A673 (cell line): ENCODE measurements at regions not wholly inside any gene's neighbourhood (a gene's known extent, or its start where the extent isn't known, plus 50 kb on each side); places are given as distances from the start of the nearest gene placed in this dataset.

ENCODE experiments used
- BruUV-seq: library from RNA; stranded (reverse); fragments of 400-500 nt; replicated peaks from 2 replicates; lab custom pipeline; 2021; lab: Mats Ljungman, UMichigan
- CTCF ChIA-PET: fragments of 300-600 bp; sonication (Branson Sonifier 250); formaldehyde crosslinking; loops from one replicate; lab custom pipeline; 2022; ENCODE audit warnings: antibody characterized with exemption; lab: Charles Lee
- POLR2A ChIA-PET: fragments of 300-600 bp; sonication (Branson Sonifier 250); formaldehyde crosslinking; loops from one replicate; lab custom pipeline; 2022; ENCODE audit warnings: antibody characterized with exemption; ENCODE audit not compliant: low non-redundant PET; lab: Charles Lee
- DNase-seq: peaks from one replicate; pipeline ENCODE4 v3.0.0-alpha.2; 2015; ENCODE audit warnings: low spot score
- H3K27ac ChIP-seq: fragments of 200-600 bp; sonication (generic); 2 replicates; pipeline ENCODE4 v1.5.1; 2016; ENCODE audit warnings: mixed run types, low read depth, mild to moderate bottlenecking, mixed read lengths, antibody characterized with exemption, low read length; ENCODE audit not compliant: poor library complexity, severe bottlenecking
- H3K27me3 ChIP-seq: fragments of 200-600 bp; sonication (generic); replicated peaks from 2 replicates; pipeline ENCODE4 v1.6.1; 2017; ENCODE audit warnings: mixed run types, low read depth, mild to moderate bottlenecking, mixed read lengths, antibody characterized with exemption, low read length; ENCODE audit not compliant: insufficient read depth, poor library complexity
- H3K36me3 ChIP-seq: fragments of 200-600 bp; sonication (generic); 2 replicates; pipeline ENCODE4 v1.6.1; 2016; ENCODE audit warnings: mixed run types, mild to moderate bottlenecking, mixed read lengths, antibody characterized with exemption, low read length; ENCODE audit not compliant: insufficient read depth, poor library complexity, severe bottlenecking
- H3K4me1 ChIP-seq: fragments of 200-600 bp; sonication (generic); 2 replicates; pipeline ENCODE4 v1.6.1; 2017; ENCODE audit warnings: mixed run types, mild to moderate bottlenecking, mixed read lengths, antibody characterized with exemption, low read length; ENCODE audit not compliant: insufficient read depth, poor library complexity, severe bottlenecking
- H3K4me3 ChIP-seq: fragments of 200-600 bp; sonication (generic); 2 replicates; pipeline ENCODE4 v1.5.1; 2016; ENCODE audit warnings: low read depth, mixed run types, mild to moderate bottlenecking, mixed read lengths, low read length; ENCODE audit not compliant: poor library complexity, severe bottlenecking
- H3K9me3 ChIP-seq: fragments of 200-600 bp; sonication (generic); 2 replicates; pipeline ENCODE4 v1.6.1; 2016; ENCODE audit warnings: mixed run types, low read depth, mild to moderate bottlenecking, mixed read lengths, antibody characterized with exemption, low read length; ENCODE audit not compliant: poor library complexity, severe bottlenecking
- EZH2 ChIP-seq: fragments of 200-600 bp; sonication (generic); IDR thresholded peaks from 2 replicates; pipeline ENCODE4 v1.6.1; 2017; ENCODE audit warnings: borderline replicate concordance, low read depth, mild to moderate bottlenecking, mixed read lengths, antibody characterized with exemption, low read length; ENCODE audit not compliant: poor library complexity, severe bottlenecking
- intact Hi-C: fragments of 100-400 bp; cut with micrococcal nuclease; formaldehyde crosslinking; loops from one replicate; pipeline ENCODE4 v1.10.0; 2022; ENCODE audit not compliant: unreplicated experiment
- TF ChIP-seq, protein P1 (sequence below): fragments of 300-800, 200-600 bp; sonication (generic); conservative IDR thresholded peaks from 2 replicates; pipeline ENCODE4 v1.5.1; 2017; ENCODE audit warnings: low read depth, mild to moderate bottlenecking, antibody characterized with exemption, low read length, moderate library complexity, mixed read lengths

DNA sequence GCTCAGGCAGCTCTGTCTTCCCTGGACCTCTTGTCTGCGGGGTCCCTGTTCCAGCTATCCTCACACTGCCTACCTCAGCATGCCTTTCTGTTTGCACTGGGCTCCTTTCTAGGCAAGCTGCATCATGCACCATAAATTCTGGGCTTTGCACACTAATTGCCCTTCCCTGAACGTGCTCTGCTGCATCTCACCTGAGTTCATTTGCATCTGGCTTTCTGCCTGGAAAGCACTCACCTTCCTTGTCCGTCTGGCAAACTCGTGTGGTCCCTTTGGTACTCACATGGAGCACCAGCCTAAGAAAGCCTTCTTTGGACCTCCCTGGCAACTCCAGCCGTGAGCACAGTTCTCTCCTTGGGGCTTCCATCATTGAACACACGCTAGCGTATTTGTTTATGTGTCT, 365.6 kb downstream of the SV2B start:
- Histone ChIP-seq H3K36me3 (no peaks in the 10 kb centered on the region), H3K4me3 (no peak overlapping the region), H3K9me3 (no peaks in the 10 kb centered on the region), H3K27ac (no peak overlapping the region), H3K4me1 (no peaks in the 10 kb centered on the region), H3K27me3 (no peaks in the 10 kb centered on the region)
- no peak for DNase-seq
- no peak for TF ChIP-seq EZH2
- TF ChIP-seq, protein P1, sequence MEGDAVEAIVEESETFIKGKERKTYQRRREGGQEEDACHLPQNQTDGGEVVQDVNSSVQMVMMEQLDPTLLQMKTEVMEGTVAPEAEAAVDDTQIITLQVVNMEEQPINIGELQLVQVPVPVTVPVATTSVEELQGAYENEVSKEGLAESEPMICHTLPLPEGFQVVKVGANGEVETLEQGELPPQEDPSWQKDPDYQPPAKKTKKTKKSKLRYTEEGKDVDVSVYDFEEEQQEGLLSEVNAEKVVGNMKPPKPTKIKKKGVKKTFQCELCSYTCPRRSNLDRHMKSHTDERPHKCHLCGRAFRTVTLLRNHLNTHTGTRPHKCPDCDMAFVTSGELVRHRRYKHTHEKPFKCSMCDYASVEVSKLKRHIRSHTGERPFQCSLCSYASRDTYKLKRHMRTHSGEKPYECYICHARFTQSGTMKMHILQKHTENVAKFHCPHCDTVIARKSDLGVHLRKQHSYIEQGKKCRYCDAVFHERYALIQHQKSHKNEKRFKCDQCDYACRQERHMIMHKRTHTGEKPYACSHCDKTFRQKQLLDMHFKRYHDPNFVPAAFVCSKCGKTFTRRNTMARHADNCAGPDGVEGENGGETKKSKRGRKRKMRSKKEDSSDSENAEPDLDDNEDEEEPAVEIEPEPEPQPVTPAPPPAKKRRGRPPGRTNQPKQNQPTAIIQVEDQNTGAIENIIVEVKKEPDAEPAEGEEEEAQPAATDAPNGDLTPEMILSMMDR = no peak
- BruUV-seq = no TSS peak
- POLR2A ChIA-PET = no interaction called here
- intact Hi-C loops = no loop called here
- CTCF ChIA-PET = no interaction called here

DNA sequence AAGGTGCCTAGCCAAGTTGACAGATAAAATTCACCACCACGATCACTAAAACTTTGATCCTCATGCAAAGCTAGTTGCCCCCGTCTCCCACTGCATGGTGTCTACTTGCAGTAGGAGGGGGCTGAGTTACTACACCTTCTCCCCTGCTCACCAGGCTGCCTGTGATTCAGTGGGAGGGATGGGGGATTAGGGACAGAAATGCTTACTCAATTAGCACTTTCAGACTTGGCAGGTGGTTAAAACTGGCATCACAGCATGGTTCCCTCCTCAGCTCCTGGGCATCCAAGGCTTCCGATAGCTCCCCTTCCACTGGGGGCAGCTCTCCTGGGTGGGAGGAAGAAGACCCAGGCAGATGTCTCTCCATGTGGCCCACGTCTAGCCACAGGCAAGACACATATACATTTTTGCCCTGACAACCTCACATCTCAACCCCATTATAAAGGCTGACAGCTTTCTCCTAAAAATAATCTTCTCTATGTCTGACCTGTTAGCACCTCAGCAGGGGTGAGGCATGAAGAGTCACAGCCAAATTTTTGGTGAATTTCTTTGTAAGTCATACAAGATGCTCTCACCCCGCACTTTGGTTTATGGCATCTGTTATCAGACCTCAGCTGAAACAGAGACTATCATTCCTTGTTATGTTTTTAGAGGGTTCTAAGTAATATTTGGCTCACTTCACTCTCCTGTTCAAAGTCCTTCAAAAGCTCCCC, 369.0 kb downstream of the SV2B start:
- no peaks in the 10 kb centered on the region for H3K27me3 ChIP-seq
- H3K27ac ChIP-seq = no peak overlapping the region
- no peaks in the 10 kb centered on the region for H3K36me3 ChIP-seq
- DNase-seq = no peak
- H3K4me1 ChIP-seq = no peaks in the 10 kb centered on the region
- H3K4me3 ChIP-seq = no peak overlapping the region
- TF ChIP-seq, protein P1 = no peak
- no peak for TF ChIP-seq EZH2
- ChIA-PET POLR2A (no interaction called here), CTCF (no interaction called here)
- intact Hi-C loops = no loop called here
- BruUV-seq = no TSS peak
- no peaks in the 10 kb centered on the region for H3K9me3 ChIP-seq

DNA sequence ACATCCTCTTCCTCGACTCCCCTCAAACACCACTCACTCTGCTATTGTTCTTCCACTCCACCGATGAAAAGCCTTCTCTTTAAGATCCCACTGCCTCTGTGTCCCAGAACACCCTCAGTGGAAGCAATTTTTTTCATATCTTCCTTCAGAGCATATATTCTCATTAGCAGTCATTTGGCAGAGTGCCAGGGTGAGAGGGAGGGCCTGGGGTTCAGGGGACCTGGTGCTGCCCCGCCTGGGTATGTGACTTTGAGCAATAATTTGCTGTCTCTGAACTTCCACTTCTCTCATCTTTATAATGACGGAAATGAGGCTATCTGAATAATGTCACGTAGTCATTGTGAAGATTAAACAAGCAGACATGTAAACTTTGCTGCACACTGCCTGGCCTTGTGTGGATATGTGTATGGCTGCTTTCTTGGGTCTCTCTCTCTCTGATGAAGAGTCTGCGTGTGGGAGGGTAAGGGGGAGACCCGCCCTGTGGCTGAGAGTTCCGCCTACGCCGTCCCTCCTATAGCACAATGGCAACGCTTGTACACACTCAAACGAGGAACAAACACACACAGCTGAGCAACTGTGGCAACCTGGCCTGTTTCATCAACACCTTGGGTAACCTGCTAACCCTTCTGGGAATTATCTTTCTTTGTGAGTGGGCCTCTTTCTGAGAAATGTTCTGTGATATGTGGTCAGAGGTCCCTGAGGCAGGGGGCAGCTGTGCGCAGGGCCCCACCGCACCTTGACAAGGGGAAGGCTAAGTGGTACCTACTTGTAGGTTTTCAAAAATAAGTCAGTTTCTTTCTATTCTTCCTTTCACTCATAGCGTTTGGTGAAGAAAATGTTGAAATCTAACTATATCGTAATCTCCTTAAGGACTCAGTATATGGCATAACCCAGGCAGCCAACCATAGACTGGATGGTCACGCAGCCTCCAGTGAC, 369.8 kb downstream of the SV2B start:
- TF ChIP-seq EZH2 = no peak
- TF ChIP-seq, protein P1 = no peak
- no peak for DNase-seq
- H3K27ac ChIP-seq = no peak overlapping the region
- BruUV-seq = no TSS peak
- POLR2A ChIA-PET = no interaction called here
- no peaks in the 10 kb centered on the region for H3K9me3 ChIP-seq
- no peaks in the 10 kb centered on the region for H3K36me3 ChIP-seq
- H3K27me3 ChIP-seq = no peaks in the 10 kb centered on the region
- H3K4me1 ChIP-seq = no peaks in the 10 kb centered on the region
- CTCF ChIA-PET = no interaction called here
- intact Hi-C loops = no loop called here
- no peak overlapping the region for H3K4me3 ChIP-seq
